ENCODE measurements at regions not wholly inside any gene's neighbourhood (a gene's known extent, or its start where the extent isn't known, plus 50 kb on each side); places are given as distances from the start of the nearest gene placed in this dataset.
A peak's percentile ranks its signal among the peaks of the same experiment; 100 is the strongest.
"Not testable (repeated sequence)": the region's sequence is repeated elsewhere in the genome, so short reads cannot be mapped to it uniquely, and the experiment has no call there.

GRCh38 chr6:104676679-104677078 is 183.0 kb downstream of the HACE1 start:
- not testable (repeated sequence) for H3K27ac ChIP-seq; DNase-seq (ENCODE audit: low read depth, low spot score)

GRCh38 chr6:104675161-104675560 is 184.6 kb downstream of the HACE1 start:
- not testable (repeated sequence) for H3K27ac ChIP-seq; DNase-seq (ENCODE audit: low read depth, low spot score)

- not testable (repeated sequence) for DNase-seq (ENCODE audit: low read depth, low spot score); H3K27ac ChIP-seq
Observed at GRCh38 chr6:104673078-104673477, 186.6 kb downstream of the HACE1 start.

- H3K27ac ChIP-seq; DNase-seq (ENCODE audit: low read depth, low spot score): not testable (repeated sequence)
Observed at GRCh38 chr6:104671591-104671891, 188.2 kb downstream of the HACE1 start.

GRCh38 chr6:104670834-104671590 is 188.7 kb downstream of the HACE1 start:
- not testable (repeated sequence) for H3K27ac ChIP-seq; DNase-seq (ENCODE audit: low read depth, low spot score)

- no peak for DNase-seq (ENCODE audit: low read depth, low spot score)
- no peak overlapping the region for H3K27ac ChIP-seq
Observed at GRCh38 chr6:104669483-104669882, 190.2 kb downstream of the HACE1 start.

- DNase-seq (ENCODE audit: low read depth, low spot score) = no peak
- no peak overlapping the region for H3K27ac ChIP-seq
Observed at GRCh38 chr6:104656235-104656634, 203.5 kb downstream of the HACE1 start.

GRCh38 chr6:104653781-104654180 is 205.9 kb downstream of the HACE1 start:
- no peak for DNase-seq (ENCODE audit: low read depth, low spot score)
- no peak overlapping the region for H3K27ac ChIP-seq

GRCh38 chr6:104648347-104648746 is 211.4 kb downstream of the HACE1 start:
- H3K27ac ChIP-seq = no peak overlapping the region
- no peak for DNase-seq (ENCODE audit: low read depth, low spot score)

- DNase-seq (ENCODE audit: low read depth, low spot score) = no peak
Observed at GRCh38 chr6:104644848-104645247, 214.9 kb downstream of the HACE1 start.

GRCh38 chr6:104642871-104643270 is 216.8 kb downstream of the HACE1 start:
- no peak overlapping the region for H3K27ac ChIP-seq
- no peak for DNase-seq (ENCODE audit: low read depth, low spot score)

More at GRCh38 chr6:104644848-104645247, 214.9 kb downstream of the HACE1 start:
- H3K27ac ChIP-seq = no peak overlapping the region

- no peak for DNase-seq (ENCODE audit: low read depth, low spot score)
- no peak overlapping the region for H3K27ac ChIP-seq
Observed at GRCh38 chr6:104640761-104641160, 219.0 kb downstream of the HACE1 start.

GRCh38 chr6:104640150-104640700 is 219.5 kb downstream of the HACE1 start:
- H3K27ac ChIP-seq = no peak overlapping the region
- no peak for DNase-seq (ENCODE audit: low read depth, low spot score)

- peak; percentile 10 for DNase-seq (ENCODE audit: low read depth, low spot score)
- H3K27ac ChIP-seq = no peak overlapping the region
Observed at GRCh38 chr6:104639668-104640067, 220.1 kb downstream of the HACE1 start.

GRCh38 chr6:104638841-104639290 is 220.9 kb downstream of the HACE1 start:
- no peak for DNase-seq (ENCODE audit: low read depth, low spot score)
- no peak overlapping the region for H3K27ac ChIP-seq

- no peak for DNase-seq (ENCODE audit: low read depth, low spot score)
Observed at GRCh38 chr6:104633125-104633524, 226.6 kb downstream of the HACE1 start.

GRCh38 chr6:104632588-104632987 is 227.1 kb downstream of the HACE1 start:
- no peak for DNase-seq (ENCODE audit: low read depth, low spot score)
- H3K27ac ChIP-seq = no peak overlapping the region

More at GRCh38 chr6:104633125-104633524, 226.6 kb downstream of the HACE1 start:
- H3K27ac ChIP-seq = no peak overlapping the region

- no peak for DNase-seq (ENCODE audit: low read depth, low spot score)
- no peak overlapping the region for H3K27ac ChIP-seq
Observed at GRCh38 chr6:104630955-104631354, 228.8 kb downstream of the HACE1 start.

- no peak overlapping the region for H3K27ac ChIP-seq
- DNase-seq (ENCODE audit: low read depth, low spot score) = no peak
Observed at GRCh38 chr6:104630522-104630921, 229.2 kb downstream of the HACE1 start.

- DNase-seq (ENCODE audit: low read depth, low spot score) = no peak
- no peak overlapping the region for H3K27ac ChIP-seq
Observed at GRCh38 chr6:104629826-104630225, 229.9 kb downstream of the HACE1 start.

- peak overlapping the region; percentile 76 for H3K27ac ChIP-seq
- peak; percentile 87 for DNase-seq (ENCODE audit: low read depth, low spot score)
Observed at GRCh38 chr6:104625536-104625935, 234.2 kb downstream of the HACE1 start.

All from epithelial cell of prostate (primary cell).